ENCODE measurements at regions not wholly inside any gene's neighbourhood (a gene's known extent, or its start where the extent isn't known, plus 50 kb on each side); places are given as distances from the start of the nearest gene placed in this dataset.

- no peak for TF ChIP-seq CTCF (IDR thresholded peaks at IDR 0.05; ENCODE audit: low read depth, low read length)
- DNase-seq (ENCODE audit: low read depth, low spot score), result no peak
- H3K4me3 ChIP-seq (ENCODE audit: low read depth, low read length), result no peak overlapping the region
- in situ Hi-C loops (cut with HindIII; ENCODE audit: low sequenced_read_pairs), result no loop called here
These were observed 421.5 kb downstream of the ZNF521 start for GRCh38 chr18:24930478-24930877.

- DNase-seq (ENCODE audit: low read depth, low spot score), result no peak
- TF ChIP-seq CTCF (IDR thresholded peaks at IDR 0.05; ENCODE audit: low read depth, low read length), result no peak
- no peak overlapping the region for H3K4me3 ChIP-seq (ENCODE audit: low read depth, low read length)
- in situ Hi-C loops (cut with HindIII; ENCODE audit: low sequenced_read_pairs), result no loop called here
These were observed 421.0 kb downstream of the ZNF521 start for GRCh38 chr18:24930971-24931370.

- no peak for TF ChIP-seq CTCF (IDR thresholded peaks at IDR 0.05; ENCODE audit: low read depth, low read length)
- in situ Hi-C loops (cut with HindIII; ENCODE audit: low sequenced_read_pairs), result no loop called here
- DNase-seq (ENCODE audit: low read depth, low spot score), result no peak
- H3K4me3 ChIP-seq (ENCODE audit: low read depth, low read length), result no peak overlapping the region
These were observed 418.6 kb downstream of the ZNF521 start for GRCh38 chr18:24933345-24933744.

GRCh38 chr18:24934258-24934932 is 417.6 kb downstream of the ZNF521 start:
- no peak overlapping the region for H3K4me3 ChIP-seq (ENCODE audit: low read depth, low read length)
- in situ Hi-C loops (cut with HindIII; ENCODE audit: low sequenced_read_pairs), result no loop called here
- TF ChIP-seq CTCF (IDR thresholded peaks at IDR 0.05; ENCODE audit: low read depth, low read length), result no peak
- no peak for DNase-seq (ENCODE audit: low read depth, low spot score)

- H3K4me3 ChIP-seq (ENCODE audit: low read depth, low read length), result no peak overlapping the region
- in situ Hi-C loops (cut with HindIII; ENCODE audit: low sequenced_read_pairs), result no loop called here
- no peak for TF ChIP-seq CTCF (IDR thresholded peaks at IDR 0.05; ENCODE audit: low read depth, low read length)
- no peak for DNase-seq (ENCODE audit: low read depth, low spot score)
These were observed 417.0 kb downstream of the ZNF521 start for GRCh38 chr18:24935008-24935407.

GRCh38 chr18:24935896-24936295 is 416.1 kb downstream of the ZNF521 start:
- H3K4me3 ChIP-seq (ENCODE audit: low read depth, low read length), result no peak overlapping the region
- in situ Hi-C loops (cut with HindIII; ENCODE audit: low sequenced_read_pairs), result no loop called here
- no peak for TF ChIP-seq CTCF (IDR thresholded peaks at IDR 0.05; ENCODE audit: low read depth, low read length)
- DNase-seq (ENCODE audit: low read depth, low spot score), result no peak
